HL-60 (cell line): ENCODE measurements at regions not wholly inside any gene's neighbourhood (a gene's known extent, or its start where the extent isn't known, plus 50 kb on each side); places are given as distances from the start of the nearest gene placed in this dataset.

Experiments used
- CTCF ChIP-seq: IDR thresholded peaks from one replicate; pipeline ENCODE4 v1.5.1; 2011; ENCODE audit warnings: low read length, control low read depth, inconsistent platforms; ENCODE audit not compliant: insufficient read depth
- POLR2AphosphoS5 ChIP-seq: IDR thresholded peaks from 2 replicates; pipeline ENCODE4 v1.6.1; 2012; ENCODE audit warnings: low read depth
- REST ChIP-seq: IDR thresholded peaks from 2 replicates; pipeline ENCODE4 v1.6.1; 2012; ENCODE audit warnings: low read depth; ENCODE audit not compliant: insufficient replicate concordance
- SPI1 ChIP-seq: IDR thresholded peaks from 2 replicates; pipeline ENCODE4 v1.6.1; 2012; ENCODE audit warnings: low read depth, mild to moderate bottlenecking, borderline replicate concordance

GRCh38 chr10:35723992-35724391 is 81.9 kb upstream of the FZD8 start:
- TF ChIP-seq CTCF (no peak), POLR2AphosphoS5 (no peak), SPI1 (no peak), REST (no peak)
